HG03469 (cell line): ENCODE measurements at regions not wholly inside any gene's neighbourhood (a gene's known extent, or its start where the extent isn't known, plus 50 kb on each side); places are given as distances from the start of the nearest gene placed in this dataset.

Experiments
- ATAC-seq: cut with Tn5 transposase; IDR thresholded peaks from one replicate; pipeline ENCODE4 v1.9.1; 2021; ENCODE audit warnings: mild to moderate bottlenecking, moderate library complexity, moderate number of reproducible peaks; ENCODE audit not compliant: unreplicated experiment

- no peak for ATAC-seq
Observed at GRCh38 chr3:13174011-13174802, 101.0 kb upstream of the IQSEC1 start.

- no peak for ATAC-seq
Observed at GRCh38 chr3:13173186-13173585, 100.0 kb upstream of the IQSEC1 start.

- no peak for ATAC-seq
Observed at GRCh38 chr3:13172644-13173013, 99.4 kb upstream of the IQSEC1 start.

- no peak for ATAC-seq
Observed at GRCh38 chr3:13171704-13172643, 98.7 kb upstream of the IQSEC1 start.

DNA sequence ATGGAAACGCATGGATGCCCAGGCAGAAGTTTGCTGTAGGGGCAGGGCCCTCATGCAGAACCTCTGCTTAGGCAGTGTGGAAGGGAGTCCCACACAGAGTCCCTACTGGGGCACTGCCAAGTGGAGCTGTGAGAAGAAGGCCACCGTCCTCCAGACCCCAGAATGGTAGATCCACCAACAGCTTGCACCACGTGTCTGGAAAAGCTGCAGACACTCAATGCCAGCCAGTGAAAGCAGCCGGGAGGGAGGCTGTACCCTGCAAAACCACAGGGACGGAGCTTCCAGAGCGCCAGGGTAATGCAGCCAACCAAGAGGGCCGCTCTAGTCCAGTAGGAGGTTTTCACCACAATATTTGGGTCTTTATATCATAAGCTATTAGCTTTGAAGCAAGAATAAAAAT is 97.1 kb upstream of the IQSEC1 start:
- ATAC-seq: no peak

DNA sequence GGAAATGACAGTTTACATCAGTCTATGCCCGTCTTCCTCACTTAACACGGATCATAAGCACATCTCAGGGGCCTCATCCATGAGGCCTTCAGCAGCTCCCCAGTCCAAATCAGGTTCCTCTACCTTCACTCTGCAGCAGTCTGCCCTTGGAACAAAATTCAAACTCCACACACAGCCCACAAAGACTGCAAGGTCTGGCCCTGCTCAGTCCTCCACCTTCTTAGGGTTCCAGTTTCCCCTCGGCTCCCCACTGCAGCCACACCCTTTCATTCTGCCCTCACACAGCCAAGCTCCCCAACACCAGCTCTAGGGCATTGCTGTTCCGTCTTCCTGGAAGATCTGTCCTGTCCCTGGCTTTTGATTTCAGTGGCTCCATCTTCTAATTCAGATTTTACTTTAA is 95.2 kb upstream of the IQSEC1 start:
- ATAC-seq: no peak

DNA sequence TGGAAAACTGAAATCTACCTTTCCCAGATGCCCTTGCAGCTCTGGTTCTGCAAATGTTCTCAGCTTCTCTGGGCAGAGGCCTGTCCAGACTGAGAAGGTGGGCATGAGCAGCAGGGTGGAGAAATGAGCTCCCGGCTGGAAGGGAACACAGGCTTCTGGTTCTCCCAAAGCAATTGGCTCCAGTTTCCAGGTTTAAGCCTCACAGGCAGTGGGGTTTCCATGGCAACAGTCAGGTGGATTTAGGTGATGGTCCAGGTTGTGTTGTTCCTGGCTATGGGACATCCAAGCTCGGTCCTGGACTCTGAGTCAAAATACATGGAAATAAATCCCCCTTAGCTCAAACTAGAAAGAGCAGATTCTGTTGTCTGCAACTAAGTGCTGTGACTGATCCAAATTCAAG is 94.6 kb upstream of the IQSEC1 start:
- ATAC-seq: no peak

GRCh38 chr3:13167064-13167743 is 94.0 kb upstream of the IQSEC1 start:
- no peak for ATAC-seq

DNA sequence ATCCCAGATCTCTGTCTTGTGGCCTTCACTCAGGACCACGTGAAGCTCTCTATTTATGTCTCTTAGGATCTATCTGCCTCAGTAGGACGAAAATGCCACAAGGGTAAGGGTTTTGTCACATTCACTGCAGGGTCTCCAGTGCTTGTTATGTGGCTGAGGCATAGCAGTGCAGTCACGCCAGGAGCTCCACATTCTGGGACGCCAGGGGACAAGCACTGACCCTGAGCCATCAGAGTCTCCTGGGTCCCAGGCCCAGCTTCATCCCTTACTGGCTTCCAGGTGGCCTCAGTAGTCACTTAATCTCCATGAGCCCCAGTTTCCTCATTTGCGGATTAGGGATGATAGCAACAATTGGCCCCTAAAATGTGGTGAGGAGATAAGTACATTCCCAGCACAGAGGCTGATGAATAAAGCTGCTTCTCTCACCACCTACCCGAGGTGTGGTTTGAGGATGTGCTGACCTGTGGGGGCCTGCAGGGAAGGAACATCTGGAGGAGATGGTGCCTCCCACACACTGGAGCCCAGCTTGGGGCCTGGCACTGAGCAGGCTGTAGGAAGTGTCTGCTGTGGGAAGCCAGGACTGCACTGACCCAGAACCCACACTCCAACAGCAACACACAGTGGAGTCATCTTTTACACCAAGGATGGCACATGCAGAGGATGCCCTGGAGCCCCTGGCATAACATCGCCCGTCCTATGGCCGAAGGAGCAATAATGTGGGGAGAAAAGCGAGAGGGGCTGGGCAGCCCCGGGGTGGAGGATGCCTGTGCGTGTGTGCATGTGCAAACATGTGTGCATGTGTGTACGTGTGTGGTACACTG is 93.2 kb upstream of the IQSEC1 start:
- no peak for ATAC-seq

DNA sequence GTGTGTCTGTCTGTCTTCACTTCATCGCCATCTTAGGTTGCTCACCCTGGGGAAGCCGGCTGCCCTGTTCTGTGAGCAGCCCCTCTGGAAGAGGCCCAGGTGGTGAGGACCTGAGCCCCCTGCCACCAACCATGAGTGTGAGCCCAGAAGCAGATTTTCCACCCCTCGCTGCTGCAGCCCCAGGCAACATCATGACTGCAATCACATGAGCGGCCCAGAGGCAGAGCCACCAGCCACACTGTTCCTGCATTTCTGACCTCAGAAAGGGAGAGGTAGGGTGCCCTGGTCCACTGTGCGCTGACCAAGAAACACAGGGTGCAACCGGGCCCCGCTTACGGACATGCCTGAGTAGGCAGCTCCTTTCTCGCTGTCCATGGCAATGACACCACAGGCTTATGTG is 92.3 kb upstream of the IQSEC1 start:
- no peak for ATAC-seq

- no peak for ATAC-seq
Observed at GRCh38 chr3:13164893-13165492, 91.8 kb upstream of the IQSEC1 start.

DNA sequence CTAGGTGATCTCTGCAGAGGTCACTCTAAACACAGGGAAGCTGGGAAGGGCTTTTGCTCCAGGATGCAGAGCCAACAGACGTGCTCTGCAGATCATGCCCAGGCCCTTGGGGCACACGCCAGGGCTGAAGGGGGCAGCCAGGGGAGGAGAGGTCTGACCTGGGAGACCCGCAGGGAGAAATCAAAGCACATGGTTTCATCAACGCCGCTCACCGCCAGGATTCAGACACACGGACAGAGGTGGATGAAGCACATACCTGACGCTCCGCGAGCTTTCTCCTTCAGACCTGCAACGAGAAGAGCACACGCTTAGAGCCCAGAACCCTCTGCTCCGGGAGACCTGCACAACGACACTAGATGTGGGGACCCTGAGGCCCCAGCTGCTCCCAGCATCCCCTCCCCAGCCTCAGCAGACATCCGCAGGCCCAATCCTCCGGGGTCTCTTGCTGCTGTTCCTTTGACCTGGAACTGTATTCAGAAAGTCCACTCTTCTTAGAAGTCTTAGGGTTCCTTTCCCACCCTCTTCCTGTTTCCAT is 90.7 kb upstream of the IQSEC1 start:
- no peak for ATAC-seq

GRCh38 chr3:13162549-13163320 is 89.5 kb upstream of the IQSEC1 start:
- ATAC-seq: no peak

- ATAC-seq: no peak
Observed at GRCh38 chr3:13161771-13162535, 88.7 kb upstream of the IQSEC1 start.

DNA sequence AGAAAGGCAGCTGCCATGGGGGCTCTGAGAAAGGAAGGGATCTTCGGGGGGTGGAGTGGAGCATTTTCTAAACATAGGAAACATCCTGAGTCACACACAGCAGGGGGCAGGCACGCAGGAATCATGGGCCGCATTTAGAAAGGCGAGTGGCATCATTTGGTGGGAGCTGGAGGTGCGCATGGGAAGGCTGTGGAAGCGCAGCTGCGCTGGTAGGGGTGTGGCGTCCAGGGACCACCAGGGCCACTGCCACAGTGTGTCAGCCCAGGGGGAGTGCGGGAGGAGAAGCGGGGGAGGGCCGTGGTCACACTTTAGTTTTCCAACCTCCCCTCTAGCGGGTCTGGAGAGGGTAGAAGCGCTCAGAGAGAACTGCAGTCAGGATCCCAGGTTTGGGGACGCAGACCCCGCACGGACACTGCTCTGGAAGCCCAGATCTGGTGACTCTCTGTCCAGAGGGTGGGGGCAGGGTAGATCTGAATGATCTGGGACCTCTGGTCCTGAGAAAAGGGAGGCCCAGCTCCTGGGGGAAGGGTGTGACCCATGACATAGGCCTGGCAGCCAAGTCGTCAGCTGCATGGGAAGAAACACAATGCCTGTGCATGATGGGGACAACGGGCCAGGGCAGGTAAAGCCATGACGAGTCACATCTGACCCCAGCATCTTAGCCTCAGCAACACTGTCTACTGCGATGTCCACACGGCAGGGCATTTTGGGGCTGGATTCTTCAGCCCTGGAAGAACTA is 88.0 kb upstream of the IQSEC1 start:
- ATAC-seq: no peak

DNA sequence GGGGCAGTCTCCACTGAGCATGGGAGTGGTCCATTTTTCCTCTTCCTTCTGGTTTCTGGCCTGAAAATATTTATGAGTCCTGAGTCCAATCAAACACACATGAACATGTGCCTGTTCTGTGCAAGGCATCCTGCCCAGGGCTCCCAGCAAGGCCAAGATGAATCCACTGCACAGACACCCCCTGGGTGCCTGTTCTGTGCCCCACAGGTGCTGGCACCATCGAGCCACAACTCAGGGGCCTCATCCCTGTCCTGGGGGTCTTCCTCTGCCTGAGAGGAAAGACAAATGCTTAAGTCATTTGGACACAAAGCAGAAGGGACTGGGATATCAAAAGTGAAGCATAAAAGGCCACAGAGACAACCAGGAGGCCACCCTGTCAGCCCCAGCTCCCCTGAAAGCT is 87.4 kb upstream of the IQSEC1 start:
- ATAC-seq: no peak

- no peak for ATAC-seq
Observed at GRCh38 chr3:13159890-13160289, 86.7 kb upstream of the IQSEC1 start.

DNA sequence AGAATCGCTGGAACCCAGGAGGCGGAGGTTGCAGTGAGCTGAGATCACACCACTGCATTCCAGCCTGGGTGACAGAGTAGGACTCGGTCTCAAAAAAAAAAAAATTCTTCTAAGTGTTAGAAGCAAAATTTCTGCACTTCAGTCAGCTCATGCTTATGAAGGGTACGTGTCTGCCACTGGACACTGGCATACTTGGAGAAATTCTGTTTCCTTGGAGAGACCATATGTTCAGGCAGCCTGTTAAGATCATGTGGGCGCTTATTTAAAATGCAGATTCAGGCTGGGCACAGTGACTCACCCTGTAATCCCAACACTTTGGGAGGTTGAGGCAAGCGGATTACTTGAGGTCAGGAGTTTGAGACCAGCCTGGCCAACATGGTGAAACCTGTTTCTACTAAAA is 85.6 kb upstream of the IQSEC1 start:
- ATAC-seq: no peak
